Keratinocyte (primary cell): ENCODE measurements at regions not wholly inside any gene's neighbourhood (a gene's known extent, or its start where the extent isn't known, plus 50 kb on each side); places are given as distances from the start of the nearest gene placed in this dataset.
"Not testable (repeated sequence)": the region's sequence is repeated elsewhere in the genome, so short reads cannot be mapped to it uniquely, and the experiment has no call there.

Experiments
- DNase-seq: peaks from one replicate; pipeline ENCODE4 v3.0.0-alpha.2; 2011; ENCODE audit warnings: low read depth, missing footprints, low spot score
- FAIRE-seq: peaks from 2 replicates; lab custom pipeline; 2011; peaks lifted over from hg19 to GRCh38; lab: Jason Lieb, UNC
- H2AFZ ChIP-seq: 2 replicates; pipeline ENCODE4 v1.6.0; 2012; ENCODE audit warnings: low read length, control low read depth, inconsistent platforms; ENCODE audit not compliant: control insufficient read depth
- H3K27ac ChIP-seq: 2 replicates; pipeline ENCODE4 v1.5.1; 2011; ENCODE audit warnings: low read length; ENCODE audit not compliant: control insufficient read depth, insufficient read depth
- H3K27me3 ChIP-seq: 3 replicates; pipeline ENCODE4 v1.6.0; 2011; ENCODE audit warnings: low read length; ENCODE audit not compliant: control insufficient read depth, insufficient read depth; ENCODE audit errors: extremely low read depth
- H3K36me3 ChIP-seq, 2 experiments: 2 replicates in 1 of 2; 3 replicates in 1 of 2; pipeline ENCODE4 v1.5.1; 2011; ENCODE audit warnings: low read length in 2 of 2, mild to moderate bottlenecking in 1 of 2; ENCODE audit not compliant: control insufficient read depth in 2 of 2, insufficient read depth in 2 of 2; ENCODE audit errors: extremely low read depth in 1 of 2
- H3K4me1 ChIP-seq: 3 replicates; pipeline ENCODE4 v1.5.1; 2011; ENCODE audit warnings: low read length; ENCODE audit not compliant: control insufficient read depth, insufficient read depth; ENCODE audit errors: extremely low read depth
- H3K4me2 ChIP-seq: 3 replicates; pipeline ENCODE4 v1.6.0; 2011; ENCODE audit warnings: low read depth, low read length; ENCODE audit not compliant: control insufficient read depth, insufficient read depth; ENCODE audit errors: extremely low read depth
- H3K4me3 ChIP-seq, 3 experiments: fragments of 200-600 bp in 1 of 3; sonication (generic) in 1 of 3; 2 replicates in 2 of 3; 3 replicates in 1 of 3; pipeline ENCODE4 v1.5.1; 2011 to 2016; ENCODE audit warnings: low read length in 3 of 3, mild to moderate bottlenecking in 3 of 3, control low read depth in 2 of 3, inconsistent platforms in 1 of 3, low read depth in 1 of 3, mixed read lengths in 1 of 3, mixed run types in 1 of 3, moderate library complexity in 1 of 3; ENCODE audit not compliant: control insufficient read depth in 2 of 3, insufficient read depth in 2 of 3; ENCODE audit errors: extremely low read depth in 1 of 3
- H3K79me2 ChIP-seq: 2 replicates; pipeline ENCODE4 v1.6.0; 2012; ENCODE audit warnings: low read length; ENCODE audit not compliant: control insufficient read depth, insufficient read depth
- H3K9ac ChIP-seq: 3 replicates; pipeline ENCODE4 v1.6.0; 2011; ENCODE audit warnings: low read length; ENCODE audit not compliant: control insufficient read depth, insufficient read depth; ENCODE audit errors: extremely low read depth
- H3K9me1 ChIP-seq: 3 replicates; pipeline ENCODE4 v1.6.0; 2011; ENCODE audit warnings: low read length; ENCODE audit not compliant: control insufficient read depth, insufficient read depth; ENCODE audit errors: extremely low read depth
- H3K9me3 ChIP-seq: 2 replicates; pipeline ENCODE4 v1.5.1; 2012; ENCODE audit warnings: low read depth, low read length; ENCODE audit not compliant: control insufficient read depth
- H4K20me1 ChIP-seq: 3 replicates; pipeline ENCODE4 v1.6.0; 2011; ENCODE audit warnings: low read length; ENCODE audit not compliant: control insufficient read depth, insufficient read depth; ENCODE audit errors: extremely low read depth
- EZH2 ChIP-seq: IDR thresholded peaks from one replicate; pipeline ENCODE4 v1.6.1; 2012; ENCODE audit warnings: inconsistent platforms, mild to moderate bottlenecking, low read length, moderate library complexity
- dilution Hi-C: fragments of 300-500 bp; cut with MboI; formaldehyde crosslinking; loops from one replicate; pipeline ENCODE4 v1.7.0; 2020; ENCODE audit warnings: low sequenced_read_pairs; ENCODE audit not compliant: extremely low pct_ligation_motif_present
- TF ChIP-seq, protein P1 (sequence below), 3 experiments: IDR thresholded peaks in 1 of 3; conservative IDR thresholded peaks in 1 of 3; optimal IDR thresholded peaks in 1 of 3; 2 replicates in 2 of 3; 3 replicates in 1 of 3; pipeline versions ENCODE3 to v1.5.1; 2011; ENCODE audit warnings: low read length in 3 of 3, mild to moderate bottlenecking in 3 of 3, moderate library complexity in 2 of 3, control low read depth in 1 of 3, inconsistent platforms in 1 of 3; ENCODE audit not compliant: insufficient read depth in 2 of 3; ENCODE audit errors: extremely low read depth in 1 of 3

DNA sequence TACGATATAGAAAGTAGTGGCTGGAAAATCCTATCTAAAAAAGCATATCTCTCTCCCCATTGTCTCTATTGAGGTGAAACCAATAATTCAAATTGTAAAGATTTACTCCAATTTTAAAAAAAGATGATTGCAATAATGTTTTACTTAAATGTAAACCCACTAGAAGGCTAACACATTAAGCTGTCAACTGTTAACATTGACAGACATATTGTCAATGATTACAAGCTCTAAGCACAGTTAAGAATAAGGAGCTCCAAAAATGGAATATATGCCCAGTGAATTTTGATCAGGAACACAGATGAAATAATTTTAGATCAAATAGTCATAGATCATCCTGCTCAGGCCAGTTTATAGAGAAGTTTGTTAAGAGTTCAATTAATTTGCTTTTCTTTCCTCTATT, 123.6 kb upstream of the NETO1 start:
- H3K36me3 ChIP-seq, result no peaks in the 10 kb centered on the region
- TF ChIP-seq EZH2, result no peak
- TF ChIP-seq, protein P1, sequence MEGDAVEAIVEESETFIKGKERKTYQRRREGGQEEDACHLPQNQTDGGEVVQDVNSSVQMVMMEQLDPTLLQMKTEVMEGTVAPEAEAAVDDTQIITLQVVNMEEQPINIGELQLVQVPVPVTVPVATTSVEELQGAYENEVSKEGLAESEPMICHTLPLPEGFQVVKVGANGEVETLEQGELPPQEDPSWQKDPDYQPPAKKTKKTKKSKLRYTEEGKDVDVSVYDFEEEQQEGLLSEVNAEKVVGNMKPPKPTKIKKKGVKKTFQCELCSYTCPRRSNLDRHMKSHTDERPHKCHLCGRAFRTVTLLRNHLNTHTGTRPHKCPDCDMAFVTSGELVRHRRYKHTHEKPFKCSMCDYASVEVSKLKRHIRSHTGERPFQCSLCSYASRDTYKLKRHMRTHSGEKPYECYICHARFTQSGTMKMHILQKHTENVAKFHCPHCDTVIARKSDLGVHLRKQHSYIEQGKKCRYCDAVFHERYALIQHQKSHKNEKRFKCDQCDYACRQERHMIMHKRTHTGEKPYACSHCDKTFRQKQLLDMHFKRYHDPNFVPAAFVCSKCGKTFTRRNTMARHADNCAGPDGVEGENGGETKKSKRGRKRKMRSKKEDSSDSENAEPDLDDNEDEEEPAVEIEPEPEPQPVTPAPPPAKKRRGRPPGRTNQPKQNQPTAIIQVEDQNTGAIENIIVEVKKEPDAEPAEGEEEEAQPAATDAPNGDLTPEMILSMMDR (optimal IDR thresholded peaks at IDR 0.05 in 1 of 3, IDR thresholded peaks at IDR 0.05 in 1 of 3, conservative IDR thresholded peaks at IDR 0.05 in 1 of 3; ENCODE audit: extremely low read depth in 1 of 3, insufficient read depth in 2 of 3, low read length in 3 of 3), result no peak
- peaks cover 8% of the 10 kb centered on the region for H3K4me1 ChIP-seq
- H3K4me2 ChIP-seq, result no peak overlapping the region
- FAIRE-seq, result no peak
- H3K4me3 ChIP-seq, result no peak overlapping the region
- no peaks in the 10 kb centered on the region for H4K20me1 ChIP-seq
- no peaks in the 10 kb centered on the region for H3K9me1 ChIP-seq
- no peak overlapping the region for H2AFZ ChIP-seq
- H3K27me3 ChIP-seq, result no peaks in the 10 kb centered on the region
- no peak for DNase-seq
- H3K9me3 ChIP-seq, result no peaks in the 10 kb centered on the region
- H3K27ac ChIP-seq, result no peak overlapping the region
- no peak overlapping the region for H3K9ac ChIP-seq
- dilution Hi-C loops, result no loop called here
- no peaks in the 10 kb centered on the region for H3K79me2 ChIP-seq

DNA sequence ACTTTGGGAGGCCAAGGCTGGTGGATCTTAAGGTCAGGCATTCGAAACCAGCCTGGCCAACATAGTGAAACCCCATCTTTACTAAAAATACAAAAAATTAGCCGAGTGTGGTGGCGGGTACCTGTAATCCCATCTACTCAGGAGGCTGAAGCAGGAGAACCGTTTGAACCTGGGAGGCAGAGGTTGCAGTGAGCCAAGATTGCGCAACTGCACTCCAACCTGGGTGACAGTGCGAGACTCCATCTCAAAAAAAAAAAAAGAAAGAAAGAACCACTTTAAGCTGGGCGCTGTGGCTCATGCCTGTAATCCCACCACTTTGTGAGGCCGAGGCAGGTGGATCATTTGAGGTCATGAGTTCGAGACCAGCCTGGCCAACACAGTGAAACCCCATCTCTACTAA, 119.8 kb upstream of the NETO1 start:
- dilution Hi-C loops, H2AFZ ChIP-seq, H3K9me3 ChIP-seq, H3K4me2 ChIP-seq, H3K4me3 ChIP-seq, H3K9ac ChIP-seq, H4K20me1 ChIP-seq, FAIRE-seq, H3K79me2 ChIP-seq, H3K27me3 ChIP-seq, H3K36me3 ChIP-seq, H3K27ac ChIP-seq, DNase-seq, H3K4me1 ChIP-seq, H3K9me1 ChIP-seq: not testable (repeated sequence)

DNA sequence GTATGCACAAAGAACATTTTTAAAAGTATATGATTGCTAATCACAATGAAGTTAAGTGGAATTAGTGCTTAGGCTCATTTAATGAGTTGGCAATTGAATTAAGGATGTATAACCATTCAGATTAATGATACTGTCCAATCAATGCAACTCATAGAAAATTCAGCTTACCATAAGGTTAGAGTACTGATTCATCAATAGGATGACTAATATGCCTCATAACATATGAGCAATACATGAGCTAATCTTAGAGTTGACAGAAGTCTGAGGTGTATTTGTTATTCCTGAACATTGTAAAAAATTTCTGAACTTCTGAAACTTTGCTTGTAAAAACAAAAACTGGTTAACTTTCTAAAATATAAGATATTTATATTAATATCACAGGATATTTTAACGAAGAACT, 118.3 kb upstream of the NETO1 start:
- Histone ChIP-seq H3K4me3 (no peak overlapping the region), H3K9ac (no peak overlapping the region), H3K4me2 (no peak overlapping the region), H3K27me3 (no peaks in the 10 kb centered on the region), H3K9me3 (no peaks in the 10 kb centered on the region), H2AFZ (no peak overlapping the region), H4K20me1 (no peaks in the 10 kb centered on the region), H3K4me1 (peaks cover 5% of the 10 kb centered on the region), H3K9me1 (no peaks in the 10 kb centered on the region), H3K79me2 (no peaks in the 10 kb centered on the region), H3K27ac (no peak overlapping the region), H3K36me3 (no peaks in the 10 kb centered on the region)
- dilution Hi-C loops, result no loop called here
- peak; percentile 9 for FAIRE-seq
- TF ChIP-seq EZH2, result no peak
- TF ChIP-seq, protein P1 (optimal IDR thresholded peaks at IDR 0.05 in 1 of 3, IDR thresholded peaks at IDR 0.05 in 1 of 3, conservative IDR thresholded peaks at IDR 0.05 in 1 of 3; ENCODE audit: extremely low read depth in 1 of 3, insufficient read depth in 2 of 3, low read length in 3 of 3), result no peak
- no peak for DNase-seq
